Nephron progenitor cell (in vitro differentiated cells): ENCODE measurements at regions not wholly inside any gene's neighbourhood (a gene's known extent, or its start where the extent isn't known, plus 50 kb on each side); places are given as distances from the start of the nearest gene placed in this dataset.

Experiments used
- DNase-seq: peaks from one replicate; pipeline ENCODE4 v3.0.0; 2021
- H3K27ac Mint-ChIP-seq: 2 replicates; pipeline ENCODE4 v1.8.0; 2021; ENCODE audit warnings: mild to moderate bottlenecking, moderate library complexity, mixed read lengths
- H3K27me3 Mint-ChIP-seq: 2 replicates; pipeline ENCODE4 v1.8.0; 2021; ENCODE audit warnings: mild to moderate bottlenecking, low read depth, mixed read lengths; ENCODE audit not compliant: poor library complexity
- H3K36me3 Mint-ChIP-seq: 2 replicates; pipeline ENCODE4 v1.8.0; 2021; ENCODE audit warnings: low read depth, mixed read lengths
- H3K4me1 Mint-ChIP-seq: 2 replicates; pipeline ENCODE4 v1.8.0; 2021; ENCODE audit warnings: mixed read lengths
- H3K4me3 Mint-ChIP-seq: 2 replicates; pipeline ENCODE4 v1.8.0; 2021; ENCODE audit warnings: mild to moderate bottlenecking, moderate library complexity, mixed read lengths
- H3K9me3 Mint-ChIP-seq: 2 replicates; pipeline ENCODE4 v1.8.0; 2021; ENCODE audit warnings: mild to moderate bottlenecking, moderate library complexity, mixed read lengths
- TF ChIP-seq, protein P1 (sequence below): fragments of 200-600 bp; sonication (generic); IDR thresholded peaks from 2 replicates; pipeline ENCODE4 v1.5.0; 2021; ENCODE audit warnings: antibody characterized with exemption

DNA sequence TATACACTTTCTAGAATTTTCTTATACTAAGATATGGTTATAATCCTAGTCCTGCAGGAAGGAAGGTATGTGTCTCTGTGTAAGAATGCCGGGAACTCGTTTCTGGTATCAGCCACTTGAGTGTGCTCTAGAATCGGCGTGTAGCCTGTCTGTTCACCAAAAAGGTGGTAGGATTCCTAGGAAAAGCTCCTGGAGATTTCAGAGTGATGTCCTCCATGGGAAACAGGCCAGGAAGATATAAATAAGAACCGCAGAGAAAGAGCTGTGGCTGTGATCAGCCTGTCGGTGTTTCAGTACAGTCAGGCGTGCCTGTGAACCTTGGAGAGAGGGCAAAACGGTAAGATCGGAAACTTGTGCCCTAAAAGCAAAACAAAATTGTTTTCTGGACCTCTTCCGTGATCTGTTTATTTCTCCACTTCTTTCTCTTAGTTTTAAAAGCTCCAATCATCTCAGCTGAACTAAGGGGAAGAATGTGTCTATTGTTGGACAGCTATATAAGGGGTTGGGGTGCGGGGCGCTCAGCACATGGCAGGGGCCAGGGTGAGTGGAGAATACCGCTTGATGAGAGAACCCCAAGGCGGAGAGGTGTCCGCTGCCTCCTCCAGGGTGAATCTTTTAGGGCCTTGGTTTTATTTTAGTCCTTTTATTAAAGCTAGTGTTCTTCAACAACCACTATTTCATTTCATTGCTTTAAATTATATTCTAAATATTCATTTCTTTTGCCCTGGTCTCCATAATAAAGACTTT is 303.8 kb upstream of the TENM3 start:
- no peak for DNase-seq
- H3K4me3 Mint-ChIP-seq: no peak overlapping the region
- peaks cover 13% of the 10 kb centered on the region for H3K27me3 Mint-ChIP-seq
- TF ChIP-seq, protein P1, sequence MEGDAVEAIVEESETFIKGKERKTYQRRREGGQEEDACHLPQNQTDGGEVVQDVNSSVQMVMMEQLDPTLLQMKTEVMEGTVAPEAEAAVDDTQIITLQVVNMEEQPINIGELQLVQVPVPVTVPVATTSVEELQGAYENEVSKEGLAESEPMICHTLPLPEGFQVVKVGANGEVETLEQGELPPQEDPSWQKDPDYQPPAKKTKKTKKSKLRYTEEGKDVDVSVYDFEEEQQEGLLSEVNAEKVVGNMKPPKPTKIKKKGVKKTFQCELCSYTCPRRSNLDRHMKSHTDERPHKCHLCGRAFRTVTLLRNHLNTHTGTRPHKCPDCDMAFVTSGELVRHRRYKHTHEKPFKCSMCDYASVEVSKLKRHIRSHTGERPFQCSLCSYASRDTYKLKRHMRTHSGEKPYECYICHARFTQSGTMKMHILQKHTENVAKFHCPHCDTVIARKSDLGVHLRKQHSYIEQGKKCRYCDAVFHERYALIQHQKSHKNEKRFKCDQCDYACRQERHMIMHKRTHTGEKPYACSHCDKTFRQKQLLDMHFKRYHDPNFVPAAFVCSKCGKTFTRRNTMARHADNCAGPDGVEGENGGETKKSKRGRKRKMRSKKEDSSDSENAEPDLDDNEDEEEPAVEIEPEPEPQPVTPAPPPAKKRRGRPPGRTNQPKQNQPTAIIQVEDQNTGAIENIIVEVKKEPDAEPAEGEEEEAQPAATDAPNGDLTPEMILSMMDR: no peak
- H3K9me3 Mint-ChIP-seq: no peaks in the 10 kb centered on the region
- no peaks in the 10 kb centered on the region for H3K4me1 Mint-ChIP-seq
- no peaks in the 10 kb centered on the region for H3K36me3 Mint-ChIP-seq
- H3K27ac Mint-ChIP-seq: no peak overlapping the region

DNA sequence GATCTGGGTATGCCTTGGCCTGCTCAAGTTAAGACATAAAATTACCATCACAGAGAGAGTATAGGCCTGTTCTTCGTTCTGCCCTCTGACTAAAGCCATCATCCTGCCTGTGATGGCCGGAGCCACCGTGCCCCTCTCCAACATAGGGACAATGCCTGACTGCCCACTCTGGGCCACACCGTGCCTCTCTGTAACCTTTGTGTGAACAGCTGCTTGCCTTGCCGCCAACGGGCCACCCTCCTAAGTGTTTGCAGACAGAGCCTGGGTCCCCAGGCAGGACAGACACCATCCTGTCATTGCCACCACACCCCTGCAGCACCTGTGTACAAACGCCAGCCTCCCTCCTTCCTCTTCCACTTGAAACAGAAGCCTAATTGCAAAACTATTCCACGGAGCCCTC is 298.7 kb upstream of the TENM3 start:
- Mint-ChIP-seq H3K4me3 (no peak overlapping the region), H3K4me1 (no peaks in the 10 kb centered on the region), H3K9me3 (no peaks in the 10 kb centered on the region), H3K27me3 (peaks cover 9% of the 10 kb centered on the region), H3K27ac (no peak overlapping the region), H3K36me3 (no peaks in the 10 kb centered on the region)
- TF ChIP-seq, protein P1: no peak
- no peak for DNase-seq

DNA sequence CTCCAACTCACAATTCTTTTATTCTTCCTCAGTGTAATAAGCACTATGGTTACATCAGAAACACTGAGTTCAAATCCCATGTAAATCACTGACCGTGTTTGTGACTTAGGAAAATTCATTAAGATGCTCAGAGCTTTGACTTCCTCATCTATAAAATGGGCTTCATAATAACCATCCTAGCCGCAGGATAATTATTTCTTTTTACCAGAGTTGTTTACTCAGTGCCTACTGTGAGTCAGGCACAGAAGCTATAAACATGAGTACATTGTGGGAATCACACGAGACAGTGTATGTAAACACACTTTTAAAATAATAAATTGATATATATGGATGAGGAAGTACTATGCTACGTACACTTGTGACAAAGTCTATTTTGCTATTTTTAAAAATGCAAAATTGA is 296.3 kb upstream of the TENM3 start:
- Mint-ChIP-seq H3K27ac (no peak overlapping the region), H3K4me1 (no peaks in the 10 kb centered on the region), H3K36me3 (no peaks in the 10 kb centered on the region), H3K9me3 (no peaks in the 10 kb centered on the region), H3K27me3 (peaks cover 8% of the 10 kb centered on the region), H3K4me3 (no peak overlapping the region)
- TF ChIP-seq, protein P1: no peak
- no peak for DNase-seq

DNA sequence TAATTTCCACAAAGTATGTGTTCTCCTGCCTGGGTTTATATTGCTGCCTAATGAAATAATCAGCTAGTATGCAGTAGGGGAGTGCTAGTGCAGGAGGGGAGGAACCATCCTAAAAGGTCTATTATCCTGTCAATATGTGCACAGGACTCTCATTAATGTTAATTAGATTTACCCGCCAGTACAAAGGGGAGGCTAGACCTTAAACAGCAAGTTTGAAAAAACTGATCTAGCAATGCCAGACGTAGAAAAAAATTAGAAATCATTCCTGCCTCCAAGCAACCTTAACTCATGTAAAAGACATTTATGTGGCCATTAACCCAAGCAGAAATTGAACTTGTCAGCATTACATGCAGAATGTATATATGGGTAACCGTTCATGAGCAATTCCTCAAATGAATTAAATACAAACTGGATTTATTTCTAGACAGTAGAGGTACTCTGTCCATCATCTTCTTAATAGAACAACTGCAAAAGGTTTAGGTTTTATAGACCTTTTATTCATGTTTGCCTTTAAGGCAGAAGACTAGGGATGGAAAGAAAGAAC is 294.3 kb upstream of the TENM3 start:
- Mint-ChIP-seq H3K4me3 (no peak overlapping the region), H3K4me1 (peaks cover 7% of the 10 kb centered on the region), H3K9me3 (no peaks in the 10 kb centered on the region), H3K27ac (no peak overlapping the region), H3K36me3 (no peaks in the 10 kb centered on the region), H3K27me3 (peaks cover 4% of the 10 kb centered on the region)
- DNase-seq: no peak
- TF ChIP-seq, protein P1: no peak

DNA sequence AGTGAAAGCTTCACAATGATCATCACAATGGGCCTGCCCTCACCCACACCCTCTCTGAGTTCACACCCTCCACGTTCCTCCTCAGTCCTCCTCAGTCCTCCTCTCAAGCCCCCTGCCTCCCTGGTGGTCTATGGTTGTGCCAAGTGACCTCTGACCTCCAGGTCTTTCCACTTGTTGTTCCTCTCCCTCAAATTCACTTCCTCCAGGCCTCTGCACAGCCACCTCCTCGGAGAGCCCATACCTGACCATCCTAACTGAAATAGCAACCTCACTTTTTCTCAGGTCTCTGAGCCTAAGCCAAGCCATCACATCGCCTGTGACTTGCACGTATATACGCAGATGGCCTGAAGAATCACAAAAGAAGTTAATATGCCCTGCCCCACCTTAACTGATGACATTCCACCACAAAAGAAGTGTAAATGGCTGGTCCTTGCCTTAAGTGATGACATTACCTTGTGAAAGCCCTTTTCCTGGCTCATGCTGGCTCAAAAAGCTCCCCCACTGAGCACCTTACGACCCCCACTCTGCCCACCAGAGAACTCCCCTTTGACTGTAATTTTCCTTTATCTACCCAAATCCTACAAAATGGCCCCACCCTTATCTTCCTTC is 293.4 kb upstream of the TENM3 start:
- no peaks in the 10 kb centered on the region for H3K9me3 Mint-ChIP-seq
- TF ChIP-seq, protein P1: no peak
- no peak overlapping the region for H3K4me3 Mint-ChIP-seq
- no peak overlapping the region for H3K27ac Mint-ChIP-seq
- no peak for DNase-seq
- peaks cover 4% of the 10 kb centered on the region for H3K27me3 Mint-ChIP-seq
- H3K36me3 Mint-ChIP-seq: no peaks in the 10 kb centered on the region
- peaks cover 7% of the 10 kb centered on the region for H3K4me1 Mint-ChIP-seq
